COLO668 (cell line): ENCODE measurements at regions not wholly inside any gene's neighbourhood (a gene's known extent, or its start where the extent isn't known, plus 50 kb on each side); places are given as distances from the start of the nearest gene placed in this dataset.

Source experiments
- DNase-seq: peaks from one replicate; lab custom pipeline; 2025; ENCODE audit not compliant: unreplicated experiment; lab: John Stamatoyannopoulos, UW

DNA sequence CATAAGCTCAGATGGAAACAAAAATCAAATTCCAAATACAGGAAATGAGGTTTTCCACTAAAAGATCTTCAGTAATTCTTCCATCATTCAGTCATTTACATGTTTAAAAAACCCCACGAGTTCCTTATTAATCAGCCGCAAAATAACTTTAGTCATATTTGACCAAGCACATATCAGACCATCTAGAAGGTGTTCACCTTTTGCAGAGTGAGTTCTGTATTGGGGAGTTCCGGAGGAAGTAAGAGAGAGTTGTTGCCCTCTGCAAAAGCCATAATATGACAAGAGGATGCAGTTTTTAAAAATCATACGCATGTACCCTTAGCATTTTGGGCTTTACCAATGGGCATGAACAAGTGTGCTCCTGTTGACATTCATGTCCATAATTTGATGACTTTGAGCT lies 61.6 kb downstream of the CCR1 start:
- DNase-seq, result no peak

DNA sequence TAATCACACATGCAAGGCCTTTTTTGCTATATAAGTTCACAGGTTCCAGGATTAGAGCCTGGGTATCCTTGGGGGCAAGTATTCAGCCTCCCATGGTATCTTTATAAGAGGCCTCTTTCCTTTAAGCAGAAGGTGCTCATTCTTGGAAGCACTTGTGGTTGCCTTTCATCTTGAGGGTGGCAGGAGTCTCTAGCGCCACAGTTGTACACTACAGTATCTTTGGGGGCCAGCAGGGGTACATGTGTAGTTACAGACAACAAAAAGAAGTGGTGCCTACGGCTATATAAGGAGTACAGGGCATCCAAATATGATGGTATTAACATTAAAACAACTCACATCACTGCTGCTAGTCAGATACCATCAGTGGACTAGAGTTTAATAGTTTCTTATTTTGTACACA lies 62.1 kb downstream of the CCR1 start:
- no peak for DNase-seq

DNA sequence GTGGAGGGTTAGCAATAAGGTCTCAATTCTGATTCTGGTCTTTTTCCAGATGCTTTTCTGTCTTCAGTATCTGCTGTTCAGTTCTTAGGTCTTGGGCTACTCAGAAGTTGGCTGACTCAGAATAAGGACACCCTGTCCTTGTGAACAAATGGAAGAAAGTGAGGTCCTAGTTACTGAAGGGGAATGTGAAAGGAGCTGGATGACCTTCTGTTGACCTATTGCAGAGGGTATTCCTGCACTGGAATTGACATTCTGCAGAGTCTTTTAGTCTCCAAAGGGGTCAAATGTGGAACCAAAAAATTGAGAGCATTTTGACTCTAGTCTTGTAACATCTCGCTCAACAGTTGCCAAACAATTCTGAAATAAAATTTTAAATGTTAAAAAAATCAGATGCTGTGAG lies 63.0 kb downstream of the CCR1 start:
- DNase-seq, result no peak

DNA sequence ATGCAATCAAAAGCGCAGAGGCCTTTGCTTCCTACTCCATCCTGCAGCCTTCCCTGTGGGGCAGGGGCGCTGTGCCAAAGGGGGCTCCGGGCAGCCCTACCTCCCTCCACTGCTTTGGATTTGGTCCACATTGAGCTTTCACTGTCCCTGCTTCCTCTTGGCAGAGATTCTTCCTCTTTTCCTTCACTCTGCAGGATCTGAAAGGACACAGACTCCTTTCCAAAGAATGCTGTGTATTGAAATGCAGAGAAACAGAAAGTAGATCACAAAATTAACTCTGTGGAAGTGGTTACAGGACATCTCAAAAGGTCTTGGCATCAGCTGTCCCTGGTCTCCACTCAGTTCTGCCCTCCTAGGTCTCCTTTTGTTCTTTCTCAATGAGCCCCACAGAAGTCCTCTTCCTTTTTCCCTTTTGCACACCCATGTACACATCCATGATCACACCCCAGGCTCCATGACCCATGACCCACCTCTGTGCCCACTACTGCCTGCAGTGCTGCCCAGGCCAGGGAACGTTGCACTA lies 64.1 kb downstream of the CCR1 start:
- DNase-seq, result no peak

DNA sequence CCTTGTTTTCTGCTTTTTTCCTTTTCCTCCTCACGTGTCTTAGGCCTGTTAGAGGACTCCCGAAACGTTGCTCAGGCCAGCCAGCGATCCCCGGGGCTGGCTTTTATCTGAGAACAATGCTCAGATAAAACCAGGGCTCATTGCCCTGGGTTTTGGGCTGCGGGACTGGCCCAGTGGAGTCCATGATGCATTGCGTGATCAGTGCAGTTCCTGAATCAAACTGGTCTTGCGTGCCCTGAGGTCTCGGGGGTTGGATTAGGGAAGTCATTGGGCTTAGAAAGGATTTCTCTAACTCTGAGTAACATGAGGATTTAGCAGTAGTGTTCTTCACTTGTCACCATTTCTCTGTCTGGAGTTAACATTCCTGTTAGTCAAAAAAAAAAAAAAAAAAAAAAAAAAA lies 66.3 kb downstream of the CCR1 start:
- DNase-seq, result no peak

DNA sequence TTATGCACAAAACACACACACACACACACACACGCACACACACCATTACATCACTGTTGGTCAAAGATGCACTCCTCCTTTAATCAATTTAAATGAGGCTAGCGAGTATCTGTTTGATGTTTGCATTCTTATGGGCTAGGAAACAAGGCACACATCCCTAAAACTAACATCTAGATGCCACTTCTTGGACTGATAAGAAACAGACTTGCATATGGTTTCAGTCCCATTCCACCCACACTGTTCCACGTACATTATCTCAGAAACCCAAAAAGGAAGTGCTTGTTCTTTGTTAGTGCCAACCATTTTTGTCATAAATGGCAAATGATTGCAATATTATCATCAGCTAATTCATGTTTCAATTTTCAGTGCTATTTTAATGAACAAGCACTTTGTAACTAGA lies 69.5 kb downstream of the CCR1 start:
- no peak for DNase-seq

DNA sequence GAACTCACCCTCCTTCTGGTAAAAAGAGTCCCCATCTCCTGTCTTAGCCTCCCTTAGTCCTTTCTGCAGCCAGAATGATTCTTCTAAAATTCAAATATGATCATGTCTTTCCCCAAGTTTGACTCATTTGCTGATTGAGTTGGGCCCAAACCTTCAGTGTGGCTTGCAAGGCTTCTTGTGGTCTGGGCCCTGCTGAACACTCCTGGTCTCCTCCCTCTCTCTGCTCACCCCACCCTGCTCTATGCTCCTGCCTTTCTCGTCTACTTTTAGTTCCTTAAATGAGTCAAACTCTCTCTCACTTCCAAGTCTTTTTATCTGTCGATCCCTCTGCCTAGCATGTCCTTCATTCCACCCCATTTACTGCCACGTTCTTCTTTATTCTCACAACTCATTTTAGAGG lies 72.6 kb downstream of the CCR1 start:
- DNase-seq, result no peak

DNA sequence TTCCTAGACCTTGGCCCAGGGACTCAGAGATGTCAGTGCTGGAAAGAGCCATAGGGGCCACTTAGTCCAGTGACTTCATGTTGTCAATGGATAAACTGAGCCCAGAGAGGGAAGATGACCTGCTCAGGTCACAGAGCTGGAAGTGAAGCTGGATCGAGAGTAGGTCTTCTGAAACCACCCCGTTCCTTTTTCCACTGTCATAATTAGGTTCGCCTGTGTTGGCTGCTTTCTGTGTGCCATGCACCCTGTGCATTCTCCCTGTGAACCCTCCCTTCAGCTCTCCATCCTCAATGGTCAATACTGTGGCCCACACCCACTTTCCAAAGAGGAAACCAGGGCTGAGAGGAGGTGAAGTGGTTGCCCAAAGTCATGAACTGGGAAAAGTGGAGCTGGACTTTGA lies 74.8 kb downstream of the CCR1 start:
- DNase-seq, result no peak

DNA sequence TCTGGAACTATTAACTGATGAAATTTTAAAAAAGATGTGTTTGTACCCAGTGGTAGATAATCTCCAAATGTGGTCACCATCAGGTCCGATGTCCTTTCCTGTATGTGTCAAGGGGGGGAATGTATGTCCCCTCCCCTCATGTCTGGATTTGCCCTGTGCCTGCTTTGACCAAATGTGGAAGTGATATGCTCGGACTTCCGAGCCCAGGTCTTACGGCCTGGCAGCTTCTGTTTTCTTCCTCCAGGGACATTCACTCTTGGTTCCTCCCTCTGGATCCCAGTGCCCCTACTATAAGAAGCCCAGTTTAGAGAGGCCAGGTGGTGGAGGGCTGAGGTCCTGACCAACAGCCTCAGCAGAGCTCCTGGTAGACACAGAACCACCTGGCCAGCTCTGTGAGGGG lies 75.5 kb downstream of the CCR1 start:
- no peak for DNase-seq

DNA sequence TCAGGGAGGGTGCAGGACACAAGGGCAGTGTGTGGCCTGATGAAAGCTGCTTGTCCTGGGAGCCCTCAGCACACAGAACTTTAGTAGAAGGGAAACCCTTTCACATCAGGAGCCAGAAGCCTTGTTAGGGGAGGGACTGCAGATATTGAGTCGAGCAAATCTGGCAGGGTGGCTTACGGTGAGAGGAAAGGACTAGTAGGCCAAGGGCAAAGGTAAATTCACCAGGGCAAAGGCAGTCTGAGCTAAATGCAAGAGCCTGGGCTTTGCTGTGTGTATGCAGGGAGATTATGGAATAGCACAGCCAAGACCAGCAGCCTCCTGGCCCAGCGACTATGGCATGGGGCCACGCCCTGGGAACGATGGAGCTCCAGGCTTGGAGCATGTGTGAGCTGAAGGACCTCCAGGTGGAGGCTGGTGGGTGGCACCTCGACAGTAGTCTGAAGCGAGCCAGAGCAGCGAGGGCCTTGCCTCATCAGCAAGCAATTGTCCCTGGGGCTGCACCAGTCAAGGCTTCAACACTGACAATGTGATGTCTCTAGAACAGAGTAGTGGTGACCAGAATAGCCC lies 76.1 kb downstream of the CCR1 start:
- DNase-seq, result no peak

DNA sequence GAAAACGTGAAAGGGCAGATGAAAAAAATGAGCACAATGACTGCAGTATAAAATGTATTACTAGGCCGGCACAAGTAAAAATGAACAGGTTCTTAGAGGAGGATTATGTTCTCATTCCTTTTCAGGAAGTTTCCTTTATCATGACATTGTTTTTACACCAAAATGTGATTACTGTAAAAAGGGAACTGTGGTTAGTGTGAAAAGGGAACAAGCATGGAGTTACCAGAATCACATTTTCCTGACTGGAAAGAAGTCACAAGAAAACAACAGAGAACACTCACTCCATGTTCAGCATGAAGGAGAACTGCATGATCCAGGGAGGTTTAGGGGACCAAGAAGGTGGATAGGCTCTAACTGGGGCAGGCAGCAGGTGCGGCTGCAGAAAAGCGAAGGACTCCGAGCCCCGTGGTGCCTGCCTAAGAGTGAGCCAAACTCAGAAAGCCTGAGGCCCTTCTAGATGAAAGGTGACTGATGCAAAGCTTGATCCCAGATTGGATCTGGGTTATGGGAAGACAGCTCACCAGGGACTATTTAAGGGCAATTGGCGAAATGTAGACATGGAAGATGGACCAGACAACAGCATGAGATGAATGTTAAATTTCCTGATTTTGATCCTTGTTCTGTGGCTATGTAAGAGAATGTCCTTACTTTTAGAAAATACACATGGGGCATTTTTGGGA lies 77.3 kb downstream of the CCR1 start:
- DNase-seq, result no peak

DNA sequence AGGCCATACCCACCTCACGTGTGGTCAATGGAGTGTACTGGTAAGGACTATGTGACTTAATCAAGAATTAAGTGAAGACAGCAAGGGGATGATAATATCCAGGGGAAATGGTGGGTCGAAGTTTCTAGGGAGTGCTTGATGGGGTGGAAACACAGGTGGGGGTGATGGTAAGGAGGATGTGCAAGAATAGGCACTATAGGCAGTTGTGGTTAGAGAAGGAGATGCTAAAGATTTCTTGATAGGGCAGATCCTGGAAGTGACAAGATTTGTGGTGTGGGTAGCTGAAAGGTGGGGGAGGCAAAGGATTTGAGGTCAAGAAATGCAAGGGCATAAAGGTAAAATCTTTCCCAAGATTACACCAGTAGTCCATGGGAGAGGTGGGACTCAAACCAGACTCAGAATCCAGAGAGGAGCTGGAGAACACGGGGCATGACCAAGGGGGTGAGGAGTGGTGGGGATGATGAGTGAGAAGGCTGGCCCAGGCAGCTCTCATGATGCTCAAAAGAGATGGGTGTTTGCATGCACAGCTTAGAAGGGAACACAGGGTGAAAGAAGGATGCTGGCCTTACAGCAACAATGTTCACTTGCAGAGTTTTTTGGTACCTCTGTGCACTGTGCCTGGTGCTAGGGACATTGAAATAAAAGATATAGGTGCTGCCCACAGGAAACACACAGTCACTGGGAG lies 78.4 kb downstream of the CCR1 start:
- DNase-seq, result no peak

DNA sequence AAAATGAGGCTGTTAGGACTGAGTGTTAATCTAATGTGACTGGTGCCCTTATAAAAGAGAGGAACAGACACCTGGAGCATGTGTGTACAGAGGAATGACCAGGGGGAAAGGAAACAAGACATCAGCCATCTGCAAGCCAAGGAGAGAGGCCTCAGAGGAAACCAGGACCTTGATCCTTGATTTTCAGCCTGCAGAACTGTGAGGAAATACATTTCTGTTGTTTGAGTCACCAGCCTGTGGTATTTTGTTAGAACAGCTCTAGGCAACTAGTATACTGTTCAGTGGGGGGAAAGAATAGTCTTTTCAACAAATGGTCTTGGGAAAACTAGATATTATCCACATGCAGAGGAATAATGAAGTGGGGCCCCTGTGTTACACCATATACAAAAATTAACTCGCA lies 80.6 kb downstream of the CCR1 start:
- no peak for DNase-seq

DNA sequence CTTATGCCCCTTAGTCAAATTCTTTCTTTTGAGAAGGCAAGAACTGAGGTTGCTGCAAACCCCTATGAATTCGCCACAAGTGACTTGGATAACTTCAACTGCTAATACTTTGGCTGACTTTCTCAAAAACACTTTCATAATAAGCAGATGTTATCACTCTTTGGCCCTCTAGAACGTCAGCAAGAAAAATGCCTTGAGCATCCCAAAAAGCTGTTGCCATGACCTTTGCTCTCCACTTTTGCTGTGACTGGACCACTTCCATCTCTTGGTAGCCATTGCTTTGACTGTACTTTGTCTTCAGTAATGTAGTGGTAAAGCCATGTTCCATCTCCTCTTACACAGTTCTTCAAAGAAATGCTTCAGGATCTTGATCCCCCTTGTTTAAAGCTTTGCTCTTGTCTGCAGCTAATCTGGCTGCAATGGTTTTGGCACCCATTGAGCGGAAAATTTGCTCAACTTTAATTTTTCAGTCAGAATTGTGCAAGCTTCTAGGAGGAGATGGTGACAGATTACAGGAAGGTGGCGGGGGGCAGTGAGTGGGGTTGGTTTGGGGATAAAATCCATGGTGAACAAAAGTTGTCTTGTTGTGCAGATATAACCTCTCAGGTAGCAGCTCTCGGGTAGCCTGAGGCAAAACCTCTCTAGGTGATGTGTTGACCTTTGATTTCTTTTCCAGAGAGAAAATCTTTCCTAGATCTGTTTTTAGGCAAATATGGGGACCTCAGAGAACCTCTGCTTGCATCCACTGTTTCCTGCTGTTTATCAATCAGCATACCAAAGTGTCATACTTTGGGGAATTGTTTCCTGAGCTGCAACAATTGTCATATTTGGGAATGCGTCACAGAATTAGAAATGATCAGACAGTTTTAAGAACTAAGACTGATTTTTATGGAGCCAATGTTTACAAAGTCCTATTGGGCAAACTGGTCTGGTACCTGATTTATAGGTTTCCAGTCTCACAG lies 83.6 kb downstream of the CCR1 start:
- no peak for DNase-seq

DNA sequence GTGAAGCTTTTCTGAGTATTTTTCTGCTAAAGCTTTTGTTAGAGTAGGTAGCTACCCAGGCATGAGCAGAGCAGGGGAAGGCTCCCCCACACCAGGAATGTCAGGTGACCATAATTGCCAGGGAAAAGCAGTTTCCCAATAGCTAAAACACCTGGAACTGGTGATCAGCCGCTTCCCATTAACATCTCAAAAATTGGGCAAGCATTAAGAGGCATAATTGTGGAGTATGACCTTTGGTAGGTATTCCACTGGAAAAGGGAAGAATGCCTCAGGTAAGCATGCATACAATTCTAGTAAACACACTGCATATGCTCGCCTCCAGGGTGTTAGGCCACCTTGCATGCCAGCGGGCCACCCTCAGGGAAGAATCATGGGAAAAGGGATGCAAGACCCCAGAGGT lies 84.5 kb downstream of the CCR1 start:
- no peak for DNase-seq

DNA sequence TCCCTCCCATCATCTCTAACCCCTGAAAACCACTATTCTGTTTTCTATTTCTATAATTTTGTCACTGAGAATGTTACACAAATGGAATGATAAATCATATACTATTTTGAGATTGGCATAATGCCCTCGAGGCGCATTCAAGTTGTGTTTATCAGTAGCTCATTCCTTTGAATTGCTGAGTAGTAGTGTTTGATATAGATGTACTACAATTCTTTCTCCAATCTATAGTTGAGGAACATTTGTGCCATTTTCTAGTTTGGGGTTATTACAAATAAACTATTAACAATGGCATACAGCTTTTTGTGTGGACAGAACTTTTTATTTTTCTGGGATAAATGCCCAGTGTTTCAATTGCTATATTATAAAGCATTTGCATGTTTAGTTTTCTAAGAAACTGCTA lies 86.0 kb downstream of the CCR1 start:
- DNase-seq, result no peak

DNA sequence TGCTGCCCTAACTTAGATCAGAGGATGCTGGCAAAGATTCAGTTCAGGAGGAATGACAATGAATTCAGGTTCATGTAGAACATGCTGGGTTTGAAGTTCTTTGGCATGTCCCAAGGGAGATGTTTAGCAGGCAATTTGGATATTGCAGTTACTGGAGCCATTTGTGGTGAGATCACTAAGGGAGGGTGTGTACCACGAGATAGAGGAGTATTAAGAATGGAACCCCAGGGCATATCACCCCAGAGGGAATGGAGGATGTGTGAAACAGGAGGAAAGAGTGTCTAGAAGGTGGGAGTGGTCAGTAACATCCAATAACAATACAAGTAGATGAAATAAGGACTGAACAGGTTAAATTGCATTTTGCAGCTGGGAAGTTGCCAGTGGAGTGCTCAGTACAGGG lies 87.1 kb downstream of the CCR1 start:
- no peak for DNase-seq

DNA sequence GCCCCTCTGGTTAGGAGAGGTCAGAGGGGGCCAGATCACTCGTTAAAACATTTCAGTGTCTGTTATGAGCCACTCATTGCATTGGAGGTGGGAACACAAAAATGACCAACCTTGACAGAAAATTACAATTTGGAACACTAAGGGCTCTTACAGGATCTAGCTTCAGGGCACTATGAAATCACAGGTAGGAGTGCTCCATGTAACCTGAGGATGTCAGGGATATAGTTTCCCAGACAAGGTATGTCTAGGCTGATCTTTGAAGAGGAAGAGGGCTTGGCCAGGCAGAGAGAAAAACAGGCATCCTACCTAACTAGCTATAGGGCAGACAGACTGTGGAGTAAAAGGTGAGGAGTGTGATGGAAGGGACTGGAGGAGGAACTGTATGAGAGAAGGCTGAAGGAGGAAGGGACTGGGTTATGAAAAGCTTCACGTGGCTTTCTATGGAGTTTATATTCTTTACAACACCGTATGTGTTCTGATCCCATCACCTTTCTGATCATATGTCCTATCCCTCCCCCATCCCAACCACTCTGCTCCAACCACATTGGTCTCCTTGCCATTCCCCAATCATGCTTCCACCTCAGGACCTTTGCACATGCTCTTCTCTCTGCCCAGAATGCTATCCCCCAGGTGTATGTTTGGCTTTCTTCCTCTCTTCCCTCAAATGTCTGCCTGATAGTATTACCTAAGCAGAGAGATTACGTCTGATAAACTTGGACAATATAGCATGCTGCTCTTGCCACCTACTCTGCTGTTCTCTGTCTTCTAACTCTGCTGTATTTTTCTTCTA lies 88.2 kb downstream of the CCR1 start:
- no peak for DNase-seq

DNA sequence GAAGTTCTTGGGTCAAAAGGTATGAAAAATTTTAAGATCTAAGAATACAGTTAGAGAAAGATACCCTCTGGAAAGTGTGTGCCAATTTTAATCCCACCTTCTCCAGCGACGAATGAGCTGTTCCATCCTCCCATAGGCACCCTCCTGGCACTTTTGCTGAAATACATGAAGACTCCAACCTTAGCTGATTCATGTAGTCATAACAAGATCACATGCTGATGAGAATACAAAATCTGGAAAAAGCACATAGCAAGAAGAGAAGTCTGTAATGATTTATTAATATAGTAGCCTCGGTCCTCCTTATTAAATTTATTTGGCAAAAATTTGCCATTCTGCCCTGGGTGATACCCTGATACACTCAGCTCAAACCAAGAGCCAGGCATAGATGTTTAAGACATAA lies 88.9 kb downstream of the CCR1 start:
- no peak for DNase-seq

DNA sequence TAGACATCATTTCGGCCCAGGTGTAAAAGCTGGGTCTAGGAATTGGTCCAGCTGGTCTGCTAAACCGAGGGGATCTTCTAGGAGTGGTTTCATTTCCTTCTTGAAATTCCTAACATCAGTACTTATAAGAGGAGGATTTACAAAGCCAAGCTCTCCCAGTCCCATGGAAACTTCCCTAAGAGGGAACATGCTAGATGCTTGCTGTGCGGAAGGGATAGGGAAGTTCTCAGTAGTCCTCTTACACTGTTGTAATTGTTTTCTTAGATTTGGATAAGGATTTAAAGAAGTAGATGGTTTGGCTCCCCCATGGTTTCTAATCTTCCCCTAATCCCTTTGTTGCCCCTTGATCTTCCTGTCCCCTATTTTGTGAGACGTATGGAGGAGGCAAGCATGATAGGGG lies 89.7 kb upstream of the XCR1 start:
- no peak for DNase-seq
